Coronary artery (tissue), 2 donors: ENCODE measurements at regions not wholly inside any gene's neighbourhood (a gene's known extent, or its start where the extent isn't known, plus 50 kb on each side); places are given as distances from the start of the nearest gene placed in this dataset.
A peak's percentile ranks its signal among the peaks of the same experiment; 100 is the strongest.

Source experiments
- DNase-seq: peaks from one replicate; pipeline ENCODE4 v3.0.0-alpha.2; 2017; ENCODE audit warnings: low spot score
- H3K27ac ChIP-seq, 2 donors: fragments of 200-600 bp; sonication (generic); one replicate each; pipeline ENCODE4 v1.5.1; 2016 to 2019
- H3K4me3 ChIP-seq: fragments of 200-600 bp; sonication (generic); 2 replicates; pipeline ENCODE4 v1.5.1; 2016; ENCODE audit warnings: mild to moderate bottlenecking, moderate library complexity
- CTCF ChIP-seq: fragments of 200-600 bp; sonication (generic); IDR thresholded peaks from one replicate; pipeline ENCODE4 v1.5.1; 2019; ENCODE audit warnings: antibody characterized with exemption

DNA sequence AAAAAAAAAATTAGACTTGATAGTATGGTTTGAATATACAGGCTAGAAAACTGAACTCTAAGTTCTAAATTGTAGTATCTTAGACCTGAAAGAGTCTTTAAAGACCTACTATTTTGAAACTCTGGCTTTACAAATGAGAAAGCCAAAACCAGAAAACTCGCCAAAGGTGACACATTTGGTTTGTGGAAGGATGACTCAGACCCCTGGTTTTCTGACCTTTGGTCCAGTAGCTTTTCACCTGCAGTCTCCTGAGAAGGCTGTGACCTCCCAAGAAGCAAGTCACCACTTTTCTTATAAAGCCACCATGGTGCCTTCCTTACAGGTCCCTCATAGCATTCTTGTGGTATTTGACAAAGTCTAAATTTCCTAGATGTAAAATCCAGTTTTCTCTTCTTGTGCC, 102.1 kb upstream of the CEP78 start:
- TF ChIP-seq CTCF = no peak
- no peak for DNase-seq
- H3K4me3 ChIP-seq = no peak overlapping the region
- H3K27ac ChIP-seq = no peak overlapping the region

DNA sequence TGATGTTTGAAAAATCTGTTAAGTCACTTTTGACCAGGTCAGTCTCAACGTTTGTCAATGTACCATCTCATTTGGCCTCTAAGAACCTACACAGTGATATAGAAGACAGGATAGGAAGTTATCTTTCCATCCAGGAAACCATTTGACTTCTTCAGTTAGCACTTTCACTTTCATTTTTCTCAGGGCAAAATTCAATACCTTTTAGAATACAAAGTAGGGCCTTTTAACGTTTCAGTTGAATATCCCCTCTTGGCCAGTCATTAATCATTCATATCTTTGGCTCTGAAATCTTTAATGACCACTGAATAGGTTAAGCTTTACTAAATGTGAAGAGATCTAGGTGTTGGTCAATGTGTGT, 101.1 kb upstream of the GNAQ start:
- Histone ChIP-seq H3K27ac (no peak overlapping the region), H3K4me3 (peak overlapping the region; percentile 46)
- no peak for DNase-seq
- no peak for TF ChIP-seq CTCF

DNA sequence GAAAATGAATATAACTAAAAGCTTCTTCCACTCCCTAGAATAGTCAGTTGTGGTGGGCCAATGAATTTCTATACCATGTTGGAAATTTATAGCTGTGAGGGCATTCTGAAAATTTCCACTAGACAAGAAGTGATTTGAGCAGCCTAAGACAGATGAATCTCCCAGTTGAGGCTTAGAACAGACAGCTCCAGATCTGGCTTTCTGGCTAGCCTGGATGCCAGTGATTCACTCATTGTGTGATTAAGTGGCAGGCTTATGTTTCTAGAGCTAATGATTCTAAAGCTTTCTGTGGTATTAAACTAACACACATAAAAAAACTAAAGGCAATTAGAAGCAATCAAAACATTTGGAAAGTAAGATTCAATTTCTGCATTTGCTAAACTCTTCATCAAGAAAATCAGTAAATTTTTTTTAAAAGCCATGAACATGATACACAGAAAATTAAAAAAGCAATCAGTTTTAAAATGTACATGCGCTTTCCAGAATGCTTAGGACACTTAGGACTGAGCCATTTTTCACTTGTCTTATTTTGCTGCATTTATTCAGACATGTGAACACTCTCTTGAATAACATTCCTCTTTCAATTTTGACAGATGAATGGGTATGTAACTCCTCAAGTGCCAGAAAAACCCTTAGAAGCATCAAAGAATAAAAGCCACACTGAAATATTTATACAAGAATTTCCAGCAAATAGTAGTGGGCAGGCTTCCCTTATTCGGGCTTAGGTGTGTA, 100.5 kb upstream of the GNAQ start:
- DNase-seq = no peak
- H3K4me3 ChIP-seq = peak overlapping the region; percentile 46
- no peak for TF ChIP-seq CTCF
- no peak overlapping the region for H3K27ac ChIP-seq

GRCh38 chr9:78130853-78131252, 99.2 kb upstream of the GNAQ start:
- Histone ChIP-seq H3K4me3 (no peak overlapping the region), H3K27ac (no peak overlapping the region)
- no peak for TF ChIP-seq CTCF
- no peak for DNase-seq

DNA sequence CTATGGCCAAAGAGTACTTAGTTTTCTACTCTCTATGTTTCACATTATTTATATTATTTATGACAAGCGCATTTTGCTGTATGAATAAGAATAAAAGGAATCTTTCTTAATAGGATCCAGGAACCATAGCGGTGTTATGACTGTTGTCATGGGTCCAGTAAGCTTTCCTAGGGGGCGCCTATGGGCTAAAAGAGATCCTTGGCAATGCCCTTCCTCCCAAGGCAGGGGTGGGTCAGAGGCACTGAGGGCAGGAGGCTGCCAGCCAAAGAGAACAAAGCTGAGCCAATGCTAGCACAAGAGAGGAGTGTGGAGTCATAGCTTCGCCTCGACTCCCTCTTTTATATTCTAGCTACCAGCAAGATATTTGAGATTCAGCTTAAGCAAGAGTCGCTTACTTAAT, 98.4 kb upstream of the GNAQ start:
- no peak for TF ChIP-seq CTCF
- DNase-seq = no peak
- Histone ChIP-seq H3K27ac (no peak overlapping the region), H3K4me3 (no peak overlapping the region)

DNA sequence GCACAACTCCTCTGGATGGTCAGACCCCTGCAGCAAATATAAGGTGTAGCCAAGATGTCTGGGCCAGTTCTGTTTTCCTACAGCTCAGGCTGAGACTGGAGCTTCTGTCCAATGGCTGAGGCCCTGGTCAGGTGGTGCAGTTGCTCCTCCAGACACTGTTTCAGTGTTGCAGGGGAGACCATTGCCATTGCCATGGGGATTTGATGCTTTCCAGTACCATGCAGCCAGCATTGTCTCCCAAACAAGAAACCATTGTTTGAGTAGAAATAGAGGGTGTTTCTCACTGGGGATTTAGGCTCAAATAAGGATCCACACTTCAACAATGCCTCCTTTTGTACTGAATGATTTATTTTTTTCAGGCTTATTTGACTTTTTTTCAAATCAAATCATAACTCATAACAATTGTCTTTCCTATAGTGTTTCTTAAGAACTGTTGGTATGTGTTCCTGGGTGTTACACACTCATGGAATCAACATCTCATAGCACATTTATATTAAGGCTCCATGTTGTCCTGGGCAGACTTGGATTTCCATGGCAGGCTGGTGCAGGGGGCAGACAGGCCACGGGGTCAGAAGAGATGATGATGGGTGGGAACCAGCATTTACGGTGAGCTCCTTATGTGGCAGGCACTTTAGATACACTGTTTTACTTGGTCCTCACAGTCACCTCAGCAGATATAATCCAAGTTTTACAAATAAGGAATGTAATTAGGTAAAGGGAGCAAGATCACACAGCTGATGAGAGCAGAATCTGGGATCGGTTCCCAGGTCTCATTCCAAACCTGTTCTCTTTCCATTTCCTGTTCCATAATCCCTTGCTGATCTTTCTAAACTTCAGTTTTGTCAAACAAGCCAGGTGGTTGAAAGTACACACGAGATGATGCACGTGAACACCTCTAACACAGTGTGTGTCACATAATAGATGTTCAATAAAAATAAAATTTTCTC, 95.9 kb upstream of the GNAQ start:
- TF ChIP-seq CTCF = no peak
- Histone ChIP-seq H3K27ac (no peak overlapping the region), H3K4me3 (no peak overlapping the region)
- DNase-seq = no peak
